ENCODE measurements at regions not wholly inside any gene's neighbourhood (a gene's known extent, or its start where the extent isn't known, plus 50 kb on each side); places are given as distances from the start of the nearest gene placed in this dataset.

- TF ChIP-seq CTCF (IDR thresholded peaks at IDR 0.05): no peak
- no peak for TF ChIP-seq USF2 (CRISPR knock-in tag; IDR thresholded peaks at IDR 0.05)
- TF ChIP-seq PRDM15 (CRISPR knock-in tag; IDR thresholded peaks at IDR 0.05): no peak
- TF ChIP-seq JAZF1 (CRISPR knock-in tag; IDR thresholded peaks at IDR 0.05): no peak
- TF ChIP-seq ELF4 (CRISPR knock-in tag; IDR thresholded peaks at IDR 0.05; ENCODE audit: low read depth): no peak
- TF ChIP-seq SP1 (CRISPR knock-in tag; conservative IDR thresholded peaks at IDR 0.05): no peak
- no peak for TF ChIP-seq E2F1 (CRISPR knock-in tag; IDR thresholded peaks at IDR 0.05)
These were observed 305.2 kb downstream of the PPP1R2C start for GRCh38 chrX:42472727-42473126.

Data from WTC11 (cell line).